Mesodermal cell (in vitro differentiated cells): ENCODE measurements at regions not wholly inside any gene's neighbourhood (a gene's known extent, or its start where the extent isn't known, plus 50 kb on each side); places are given as distances from the start of the nearest gene placed in this dataset.

Source experiments
- H3K27ac ChIP-seq: 2 replicates; pipeline ENCODE4 v1.7.0; 2013; ENCODE audit warnings: mild to moderate bottlenecking, low read depth, low read length, moderate library complexity; ENCODE audit not compliant: severe bottlenecking
- H3K36me3 ChIP-seq: 2 replicates; pipeline ENCODE4 v1.7.1; 2013; ENCODE audit warnings: mild to moderate bottlenecking, low read length, moderate library complexity; ENCODE audit not compliant: control insufficient read depth, insufficient read depth
- H3K4me1 ChIP-seq: one replicate; pipeline ENCODE4 v1.7.1; 2013; ENCODE audit warnings: mild to moderate bottlenecking, low read length; ENCODE audit not compliant: insufficient read depth, control insufficient read depth, poor library complexity, severe bottlenecking
- H3K4me3 ChIP-seq: 2 replicates; pipeline ENCODE4 v1.7.0; 2013; ENCODE audit warnings: low read length, control low read depth, mild to moderate bottlenecking; ENCODE audit not compliant: insufficient read depth, poor library complexity, severe bottlenecking; ENCODE audit errors: extremely low read depth
- H3K9me3 ChIP-seq: 2 replicates; pipeline ENCODE4 v1.7.1; 2013; ENCODE audit warnings: mild to moderate bottlenecking, low read length, moderate library complexity; ENCODE audit not compliant: control insufficient read depth
- WGBS, 2 experiments: methylation state at CpG; one replicate each; pipeline ENCODE4 v1.1.5; 2013; ENCODE audit warnings: missing lambda C conversion rate in 2 of 2; ENCODE audit not compliant: insufficient coverage in 2 of 2; 5-methylcytosine and 5-hydroxymethylcytosine counted together

DNA sequence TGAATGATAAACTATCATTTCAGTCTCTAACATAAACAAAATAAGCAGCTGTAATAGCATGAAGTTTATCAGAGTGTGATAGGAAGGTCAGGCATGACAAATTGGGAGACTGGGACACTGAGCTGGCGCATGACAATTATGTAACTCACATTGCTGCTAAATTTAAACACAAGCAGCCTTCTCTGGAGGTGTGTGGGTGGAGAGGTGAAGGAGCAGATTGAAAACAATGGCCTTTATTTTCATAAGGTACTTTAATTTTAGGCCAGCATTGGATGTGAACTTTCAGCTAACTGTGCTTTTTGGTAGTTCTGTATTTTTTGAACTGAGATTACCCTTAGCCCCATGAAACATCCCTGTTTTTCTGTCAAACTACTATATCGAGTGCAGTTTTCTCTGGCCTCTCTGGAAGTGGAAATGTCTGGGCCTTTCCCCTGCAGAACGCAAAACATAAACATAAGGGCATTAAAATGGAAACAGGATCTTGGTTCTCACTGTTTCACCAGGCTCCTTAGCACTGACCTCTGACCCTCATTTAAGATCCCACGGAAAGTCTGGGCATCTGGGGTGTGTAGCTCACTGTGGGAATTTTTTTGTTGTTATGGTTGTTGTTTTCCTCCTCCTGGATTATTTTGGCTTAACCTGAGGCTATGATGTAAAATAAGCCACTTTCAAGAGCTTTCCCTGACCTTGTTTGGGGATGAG, 160.1 kb upstream of the DPH6 start:
- Histone ChIP-seq H3K27ac (peak overlapping the region; percentile 57), H3K4me3 (no peak overlapping the region), H3K9me3 (no peaks in the 10 kb centered on the region), H3K4me1 (peaks cover 21% of the 10 kb centered on the region), H3K36me3 (no peaks in the 10 kb centered on the region)
- WGBS, 2 experiments, result 74 to 80% methylated on average over 1 to 2 of the region's 4 CpGs

DNA sequence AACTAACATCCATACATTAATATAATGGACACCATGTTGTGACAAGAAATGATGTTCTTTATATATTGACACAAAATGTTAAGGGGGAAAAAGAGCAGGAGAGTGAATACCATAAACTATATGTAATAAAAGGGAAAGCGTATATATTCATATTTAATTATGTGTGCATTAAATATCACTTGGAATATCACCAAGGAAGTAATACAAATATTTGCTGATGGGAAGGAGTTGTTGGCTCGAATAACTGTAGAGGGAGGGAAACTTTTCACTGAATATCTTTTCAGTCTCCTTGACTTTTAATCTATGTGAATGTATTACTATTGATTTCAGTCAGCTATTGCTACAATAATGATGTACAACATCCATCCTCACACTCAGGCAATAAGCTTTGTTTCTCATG, 167.0 kb upstream of the DPH6 start:
- no peaks in the 10 kb centered on the region for H3K36me3 ChIP-seq
- no CpG with 5 or more reads among the region's 2 CpGs for WGBS, 2 experiments
- H3K4me1 ChIP-seq, result peaks cover 7% of the 10 kb centered on the region
- peaks cover 3% of the 10 kb centered on the region for H3K9me3 ChIP-seq
- H3K27ac ChIP-seq, result no peak overlapping the region
- H3K4me3 ChIP-seq, result no peak overlapping the region

DNA sequence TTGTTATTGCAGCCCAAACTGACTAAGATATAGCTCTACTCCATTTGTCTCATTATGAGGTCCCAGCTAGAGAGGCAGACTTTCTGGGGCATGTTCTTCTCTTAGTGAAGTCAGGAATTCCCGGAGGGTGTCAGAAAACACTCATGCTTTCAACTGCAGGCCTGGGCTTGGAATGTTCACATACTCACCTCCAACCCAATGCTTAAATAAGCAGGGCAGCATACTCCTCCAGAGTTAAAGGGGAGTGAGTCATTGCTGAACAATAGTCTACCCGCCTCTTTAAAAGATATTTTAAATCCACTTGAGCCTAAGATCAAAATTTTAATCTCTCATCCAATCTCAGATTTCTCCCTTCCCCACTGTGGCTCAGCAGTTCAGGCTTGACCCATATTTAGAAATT, 167.8 kb upstream of the DPH6 start:
- peaks cover 7% of the 10 kb centered on the region for H3K4me1 ChIP-seq
- no CpG with 5 or more reads among the region's 2 CpGs for WGBS, 2 experiments
- peak overlapping the region; percentile 31 for H3K27ac ChIP-seq
- no peaks in the 10 kb centered on the region for H3K36me3 ChIP-seq
- H3K4me3 ChIP-seq, result no peak overlapping the region
- peaks cover 3% of the 10 kb centered on the region for H3K9me3 ChIP-seq

DNA sequence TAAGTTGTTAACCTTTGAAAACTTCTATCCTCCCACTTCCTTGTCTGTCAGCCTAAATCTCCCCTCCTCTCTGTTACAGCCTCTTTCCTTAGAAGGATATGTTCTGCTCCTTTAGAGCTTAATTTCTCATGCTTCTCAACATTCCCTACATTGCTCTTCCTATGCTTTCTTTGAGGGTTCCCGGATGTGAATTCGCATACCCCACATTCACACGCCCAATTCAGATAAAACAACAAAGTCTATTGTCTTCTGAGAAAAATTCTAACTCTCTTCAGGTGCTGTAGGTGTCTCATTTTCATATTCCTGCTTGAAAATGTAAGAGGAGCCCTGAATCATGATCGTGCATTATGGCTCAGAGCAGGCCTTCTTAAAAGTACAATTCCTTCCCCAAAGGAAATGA, 171.8 kb upstream of the DPH6 start:
- H3K36me3 ChIP-seq, result no peaks in the 10 kb centered on the region
- H3K27ac ChIP-seq, result no peak overlapping the region
- peaks cover 7% of the 10 kb centered on the region for H3K4me1 ChIP-seq
- H3K4me3 ChIP-seq, result no peak overlapping the region
- H3K9me3 ChIP-seq, result peaks cover 3% of the 10 kb centered on the region
- 100% methylated on average over 3 of the region's 4 CpGs; no CpG with 5 or more reads in 1 of the 2 experiments for WGBS, 2 experiments

DNA sequence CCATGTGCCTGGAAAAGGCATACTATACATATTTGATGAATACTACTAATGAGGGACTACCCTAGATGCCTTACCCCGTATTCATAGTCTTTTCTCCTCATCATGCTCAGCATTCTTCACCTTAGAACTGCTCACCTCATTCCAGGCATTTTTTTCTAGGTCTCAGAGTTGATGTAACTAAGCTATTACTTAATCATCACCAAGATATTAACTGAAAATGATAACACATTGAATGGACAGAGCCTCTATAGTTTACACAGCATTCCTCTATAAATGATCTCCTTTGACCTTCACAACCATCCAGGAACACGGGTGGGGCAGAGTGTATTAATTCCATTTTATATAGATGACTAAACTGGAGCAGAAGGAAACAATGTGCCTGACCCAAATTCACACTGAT, 174.1 kb upstream of the DPH6 start:
- H3K9me3 ChIP-seq, result peaks cover 3% of the 10 kb centered on the region
- 90 to 100% methylated on average over 1 to 2 of the region's 2 CpGs for WGBS, 2 experiments
- no peaks in the 10 kb centered on the region for H3K36me3 ChIP-seq
- no peak overlapping the region for H3K27ac ChIP-seq
- H3K4me1 ChIP-seq, result no peaks in the 10 kb centered on the region
- no peak overlapping the region for H3K4me3 ChIP-seq

DNA sequence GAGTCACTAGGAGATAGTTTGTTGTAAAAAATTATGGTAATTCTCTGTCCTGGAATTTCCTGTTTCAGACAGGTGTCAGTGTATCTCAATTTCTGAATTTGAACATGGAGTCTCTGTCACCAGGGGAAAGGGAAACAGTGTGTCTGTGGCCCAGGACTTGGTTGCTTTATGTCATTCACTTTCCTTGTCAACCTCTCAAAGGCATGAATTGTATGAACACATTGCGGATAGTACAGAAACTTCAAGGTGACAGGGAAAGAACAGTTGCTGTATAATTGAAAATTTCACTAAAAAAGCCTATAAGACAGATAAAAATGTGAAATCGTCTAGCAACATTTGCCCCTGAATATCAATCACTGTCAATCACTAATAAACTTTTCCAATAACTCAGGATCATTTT, 175.0 kb upstream of the DPH6 start:
- WGBS, 2 experiments, result 100% methylated on average over 1 of the region's 2 CpGs; no CpG with 5 or more reads in 1 of the 2 experiments
- H3K36me3 ChIP-seq, result no peaks in the 10 kb centered on the region
- H3K4me1 ChIP-seq, result no peaks in the 10 kb centered on the region
- no peak overlapping the region for H3K4me3 ChIP-seq
- H3K9me3 ChIP-seq, result peaks cover 3% of the 10 kb centered on the region
- no peak overlapping the region for H3K27ac ChIP-seq

DNA sequence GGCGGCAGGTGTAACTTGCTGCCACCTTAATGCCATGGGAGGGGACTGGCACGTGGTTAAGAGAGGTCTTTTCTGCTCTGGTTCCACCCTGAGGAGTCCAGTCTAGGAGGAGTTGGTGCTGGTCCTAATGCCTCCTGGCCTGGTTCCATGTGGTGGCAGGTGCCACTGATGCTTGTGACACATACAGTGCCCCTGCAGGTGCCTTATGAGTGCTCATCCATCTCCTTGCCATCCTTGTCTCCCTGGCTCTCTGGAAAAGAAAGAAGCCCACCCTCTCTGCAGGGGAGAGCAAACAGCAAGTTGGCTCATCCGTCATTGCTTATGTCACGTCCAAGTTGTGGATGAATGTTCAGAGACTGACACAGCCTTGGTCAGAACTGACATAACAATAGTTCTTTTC, 175.8 kb upstream of the DPH6 start:
- Histone ChIP-seq H3K4me1 (no peaks in the 10 kb centered on the region), H3K27ac (no peak overlapping the region), H3K9me3 (peaks cover under 1% of the 10 kb centered on the region), H3K4me3 (no peak overlapping the region), H3K36me3 (no peaks in the 10 kb centered on the region)
- WGBS, 2 experiments, result 60 to 83% methylated on average over 1 of the region's 4 CpGs

DNA sequence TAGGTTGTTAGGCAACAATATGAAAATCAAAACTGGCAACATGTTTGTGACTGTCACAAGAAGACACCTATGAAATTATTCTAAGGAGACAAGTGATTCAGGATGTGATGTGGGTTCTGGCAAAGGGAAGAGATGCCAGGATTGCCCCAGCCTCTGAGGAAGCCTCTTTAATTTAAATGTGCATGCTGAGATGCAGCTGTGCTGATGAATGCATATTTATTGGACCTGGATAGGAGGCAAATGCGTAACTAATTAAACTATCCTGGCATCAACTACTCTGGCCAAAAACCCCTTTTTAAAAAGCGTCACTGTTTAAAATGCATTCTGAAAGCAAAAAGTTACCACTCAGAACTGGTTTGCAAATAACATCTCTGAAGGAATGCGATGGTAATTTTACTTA, 176.5 kb upstream of the DPH6 start:
- Histone ChIP-seq H3K4me3 (no peak overlapping the region), H3K9me3 (no peaks in the 10 kb centered on the region), H3K36me3 (no peaks in the 10 kb centered on the region), H3K27ac (no peak overlapping the region), H3K4me1 (no peaks in the 10 kb centered on the region)
- 86 to 89% methylated on average over 2 to 3 of the region's 3 CpGs for WGBS, 2 experiments

DNA sequence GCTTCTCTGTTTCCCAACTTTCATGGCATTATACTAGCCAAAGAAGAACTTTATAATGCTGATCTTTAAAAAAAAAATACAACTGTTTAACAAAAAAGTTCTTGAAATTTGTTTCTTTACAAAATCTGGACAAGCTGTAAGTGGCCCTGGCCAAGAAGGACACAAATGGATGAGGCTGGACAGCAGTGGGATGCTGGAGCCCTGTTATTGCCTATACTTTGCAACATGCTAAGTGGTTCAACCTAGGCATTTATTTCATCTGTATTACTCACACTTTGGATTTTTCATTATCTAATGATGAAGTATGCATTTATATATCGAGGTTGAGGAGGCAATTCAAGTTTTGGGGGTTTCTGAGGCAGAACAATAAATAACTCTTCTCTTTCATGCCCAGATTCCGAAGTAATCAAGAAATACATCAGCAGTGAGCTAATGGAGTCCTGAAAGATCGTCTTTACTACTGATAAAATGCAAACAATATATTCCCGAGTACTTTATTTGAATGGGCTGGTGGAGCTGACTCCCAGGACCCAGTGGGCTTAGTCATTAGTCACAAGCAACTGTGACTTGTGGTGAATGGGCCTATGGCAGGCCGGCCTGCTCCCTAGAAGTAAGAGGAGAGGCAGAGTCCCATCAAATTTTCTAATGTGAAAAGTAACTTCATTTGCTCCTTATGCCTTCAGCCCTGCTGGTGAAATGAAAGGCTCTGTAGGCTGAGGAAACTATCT, 177.3 kb upstream of the DPH6 start:
- WGBS, 2 experiments, result 86% methylated on average over 1 of the region's 5 CpGs; no CpG with 5 or more reads in 1 of the 2 experiments
- no peaks in the 10 kb centered on the region for H3K36me3 ChIP-seq
- no peaks in the 10 kb centered on the region for H3K4me1 ChIP-seq
- no peak overlapping the region for H3K27ac ChIP-seq
- H3K9me3 ChIP-seq, result no peaks in the 10 kb centered on the region
- no peak overlapping the region for H3K4me3 ChIP-seq

DNA sequence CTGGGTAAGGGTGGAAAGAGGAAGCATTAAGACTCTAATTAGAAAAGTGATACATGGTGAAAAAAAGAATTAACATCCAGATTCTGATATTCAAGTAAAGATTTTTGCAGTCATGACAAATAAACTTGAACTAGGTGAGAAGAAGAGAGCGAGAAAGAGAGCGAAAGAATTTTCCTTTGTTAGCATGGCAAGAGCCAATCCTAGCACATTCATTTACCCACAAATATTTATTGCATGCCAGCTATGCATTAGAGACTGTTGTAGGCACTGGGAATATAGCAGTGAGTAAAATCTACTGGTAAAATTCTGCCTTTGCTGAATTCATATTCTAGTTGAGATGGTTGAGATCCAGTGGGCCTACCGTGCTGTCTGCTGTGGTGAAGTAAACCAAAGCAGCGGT, 177.9 kb upstream of the DPH6 start:
- no peaks in the 10 kb centered on the region for H3K9me3 ChIP-seq
- peaks cover 4% of the 10 kb centered on the region for H3K4me1 ChIP-seq
- WGBS, 2 experiments, result 94 to 100% methylated on average over 1 to 2 of the region's 4 CpGs
- no peak overlapping the region for H3K4me3 ChIP-seq
- no peaks in the 10 kb centered on the region for H3K36me3 ChIP-seq
- H3K27ac ChIP-seq, result no peak overlapping the region

DNA sequence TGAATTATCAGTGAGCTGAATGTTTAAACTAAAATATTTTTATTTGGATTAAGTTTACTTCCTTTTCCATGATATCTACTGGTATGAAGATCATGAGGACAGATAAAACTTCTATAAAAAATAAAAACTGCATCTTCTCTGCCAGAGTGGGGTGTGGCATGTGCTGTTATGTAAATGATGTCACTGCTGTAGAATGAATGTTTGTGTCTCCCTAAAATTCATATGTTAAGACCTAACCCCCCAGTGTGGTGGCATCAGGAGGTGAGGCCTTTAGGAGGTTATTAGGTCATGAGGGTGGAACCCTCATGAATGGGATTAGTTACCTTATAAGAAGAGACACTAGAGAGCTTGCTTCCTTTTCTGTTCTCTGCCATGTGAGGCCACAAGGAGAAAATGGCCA, 178.7 kb upstream of the DPH6 start:
- H3K4me1 ChIP-seq, result peaks cover 4% of the 10 kb centered on the region
- H3K4me3 ChIP-seq, result no peak overlapping the region
- no peaks in the 10 kb centered on the region for H3K36me3 ChIP-seq
- no peaks in the 10 kb centered on the region for H3K9me3 ChIP-seq
- H3K27ac ChIP-seq, result no peak overlapping the region
